ENCODE measurements at regions not wholly inside any gene's neighbourhood (a gene's known extent, or its start where the extent isn't known, plus 50 kb on each side); places are given as distances from the start of the nearest gene placed in this dataset.

- DNase-seq, result no peak
Observed at GRCh38 chr4:138555108-138555507, 313.0 kb upstream of the SLC7A11 start.

GRCh38 chr4:138553001-138553845 is 311.1 kb upstream of the SLC7A11 start:
- no peak for DNase-seq

- no peak for DNase-seq
Observed at GRCh38 chr4:138542191-138542776, 300.1 kb upstream of the SLC7A11 start.

GRCh38 chr4:138540056-138540800 is 298.1 kb upstream of the SLC7A11 start:
- DNase-seq, result no peak

GRCh38 chr4:138538743-138539142 is 296.6 kb upstream of the SLC7A11 start:
- DNase-seq, result no peak

- no peak for DNase-seq
Observed at GRCh38 chr4:138537731-138538490, 295.8 kb upstream of the SLC7A11 start.

- no peak for DNase-seq
Observed at GRCh38 chr4:138535316-138535715, 293.2 kb upstream of the SLC7A11 start.

- DNase-seq, result no peak
Observed at GRCh38 chr4:138522366-138522765, 280.2 kb upstream of the SLC7A11 start.

- DNase-seq, result no peak
Observed at GRCh38 chr4:138521809-138522208, 279.7 kb upstream of the SLC7A11 start.

GRCh38 chr4:138519436-138519835 is 277.3 kb upstream of the SLC7A11 start:
- DNase-seq, result no peak

GRCh38 chr4:138513535-138513934 is 271.4 kb upstream of the SLC7A11 start:
- no peak for DNase-seq

- DNase-seq, result no peak
Observed at GRCh38 chr4:138512756-138513155, 270.6 kb upstream of the SLC7A11 start.

- DNase-seq, result no peak
Observed at GRCh38 chr4:138510053-138510452, 267.9 kb upstream of the SLC7A11 start.

GRCh38 chr4:138509346-138509745 is 267.2 kb upstream of the SLC7A11 start:
- no peak for DNase-seq

- no peak for DNase-seq
Observed at GRCh38 chr4:138507522-138507921, 265.4 kb upstream of the SLC7A11 start.

GRCh38 chr4:138501614-138502013 is 259.5 kb upstream of the SLC7A11 start:
- no peak for DNase-seq

GRCh38 chr4:138500869-138501268 is 258.7 kb upstream of the SLC7A11 start:
- no peak for DNase-seq

GRCh38 chr4:138499627-138500026 is 257.5 kb upstream of the SLC7A11 start:
- no peak for DNase-seq

GRCh38 chr4:138494931-138495330 is 252.8 kb upstream of the SLC7A11 start:
- DNase-seq, result no peak

GRCh38 chr4:138494116-138494515 is 252.0 kb upstream of the SLC7A11 start:
- DNase-seq, result no peak

- DNase-seq, result no peak
Observed at GRCh38 chr4:138492176-138492575, 250.0 kb upstream of the SLC7A11 start.

GRCh38 chr4:138488533-138488932 is 246.4 kb upstream of the SLC7A11 start:
- no peak for DNase-seq

GRCh38 chr4:138487670-138488069 is 245.5 kb upstream of the SLC7A11 start:
- no peak for DNase-seq

Measured in stimulated activated CD4-positive, alpha-beta T cell treated with anti-CD3 and anti-CD28 coated beads, Interleukin-2, amount 100 ng/mL, for 24 hours (primary cell).